T1000 (cell line): ENCODE measurements at regions not wholly inside any gene's neighbourhood (a gene's known extent, or its start where the extent isn't known, plus 50 kb on each side); places are given as distances from the start of the nearest gene placed in this dataset.

ENCODE experiments used
- DNase-seq: peaks from one replicate; lab custom pipeline; 2025; ENCODE audit warnings: mixed read lengths; lab: John Stamatoyannopoulos, UW

DNA sequence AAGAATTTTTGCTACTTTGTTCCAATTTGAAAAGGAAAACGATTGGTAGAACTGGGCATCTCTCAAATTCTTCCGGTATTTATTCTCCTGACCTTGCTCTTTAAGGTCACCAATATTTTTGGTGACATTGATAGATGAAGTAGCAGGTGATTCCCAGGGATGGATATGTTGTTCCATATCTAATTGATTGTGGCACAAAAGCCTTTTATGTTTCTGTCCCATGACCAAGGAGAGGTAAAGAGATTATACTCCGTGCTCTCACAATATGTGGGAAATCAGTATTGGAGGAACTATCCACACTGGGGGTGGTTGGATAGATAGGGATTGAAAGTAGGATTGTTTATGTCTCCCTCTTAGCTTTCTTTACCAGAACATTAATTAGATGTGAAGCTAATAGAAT is 61.7 kb upstream of the LRIG3 start:
- no peak for DNase-seq

DNA sequence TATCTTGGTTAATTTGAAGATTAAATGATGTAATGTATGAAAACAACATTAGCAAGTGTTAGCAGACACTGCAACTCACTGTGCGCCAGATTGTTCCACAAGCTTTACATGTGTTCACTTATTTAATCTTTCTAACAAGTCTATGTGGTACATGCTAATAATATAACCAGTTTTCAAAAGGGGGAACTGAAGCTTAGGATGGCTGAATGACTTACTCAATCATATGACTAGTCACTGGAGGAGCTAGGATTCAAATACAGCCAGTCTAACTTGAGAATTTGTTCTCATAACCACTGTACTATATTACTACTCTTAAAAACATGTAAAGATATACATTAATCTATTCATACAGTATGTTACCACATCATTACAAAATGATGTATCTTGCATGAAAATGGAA is 60.5 kb upstream of the LRIG3 start:
- no peak for DNase-seq

GRCh38 chr12:58978717-58979116 is 58.4 kb upstream of the LRIG3 start:
- no peak for DNase-seq

GRCh38 chr12:58977476-58977875 is 57.2 kb upstream of the LRIG3 start:
- DNase-seq, result no peak

DNA sequence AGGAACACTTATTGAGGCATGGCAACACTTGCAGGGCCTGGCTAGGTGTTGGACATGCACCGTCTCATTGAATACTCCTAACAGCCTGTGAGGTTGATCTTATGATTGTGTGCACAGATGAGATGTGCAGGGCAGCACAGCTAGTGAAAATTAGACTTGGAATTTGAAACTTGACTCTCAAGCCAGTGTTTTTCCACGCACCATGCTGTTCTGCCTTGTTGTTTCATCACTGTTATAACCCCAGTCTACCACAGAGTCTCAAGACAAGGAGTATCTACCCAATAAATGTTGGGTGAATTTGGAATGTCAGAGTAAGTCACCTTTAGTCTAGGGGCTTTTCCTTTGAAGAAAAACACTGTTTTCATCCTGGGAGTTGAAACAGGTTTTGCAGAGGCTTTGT is 55.8 kb upstream of the LRIG3 start:
- DNase-seq, result no peak
